Activated naive CD4-positive, alpha-beta T cell treated with Interleukin-2 at 50 U/mL for 16 hours (primary cell): ENCODE measurements at regions not wholly inside any gene's neighbourhood (a gene's known extent, or its start where the extent isn't known, plus 50 kb on each side); places are given as distances from the start of the nearest gene placed in this dataset.
A peak's percentile ranks its signal among the peaks of the same experiment; 100 is the strongest.

Experiments
- DNase-seq: peaks from one replicate; pipeline ENCODE4 v3.0.0-alpha.2; 2020

GRCh38 chr9:89922099-89922498, 317.3 kb downstream of the GADD45G start:
- DNase-seq: no peak

GRCh38 chr9:89923174-89923573, 318.4 kb downstream of the GADD45G start:
- DNase-seq: no peak

GRCh38 chr9:89923961-89924504, 319.2 kb downstream of the GADD45G start:
- peak; percentile 70 for DNase-seq

GRCh38 chr9:89924611-89925010, 319.8 kb downstream of the GADD45G start:
- DNase-seq: no peak

GRCh38 chr9:89926167-89926566, 321.4 kb downstream of the GADD45G start:
- DNase-seq: no peak

GRCh38 chr9:89926691-89927220, 321.9 kb downstream of the GADD45G start:
- DNase-seq: no peak

- no peak for DNase-seq
Measured at GRCh38 chr9:89928106-89928505, 323.3 kb downstream of the GADD45G start.

GRCh38 chr9:89928521-89929275, 323.9 kb downstream of the GADD45G start:
- DNase-seq: no peak

- no peak for DNase-seq
Measured at GRCh38 chr9:89929315-89929672, 324.5 kb downstream of the GADD45G start.

GRCh38 chr9:89929673-89930480, 325.1 kb downstream of the GADD45G start:
- no peak for DNase-seq

- DNase-seq: no peak
Measured at GRCh38 chr9:89933578-89933977, 328.8 kb downstream of the GADD45G start.

GRCh38 chr9:89935115-89935514, 330.3 kb downstream of the GADD45G start:
- no peak for DNase-seq

- no peak for DNase-seq
Measured at GRCh38 chr9:89935801-89936200, 331.0 kb downstream of the GADD45G start.

GRCh38 chr9:89937051-89937450, 332.2 kb downstream of the GADD45G start:
- DNase-seq: no peak

- no peak for DNase-seq
Measured at GRCh38 chr9:89939181-89939580, 334.4 kb downstream of the GADD45G start.

GRCh38 chr9:89939626-89940292, 334.9 kb downstream of the GADD45G start:
- DNase-seq: no peak

- DNase-seq: no peak
Measured at GRCh38 chr9:89940625-89941024, 335.8 kb downstream of the GADD45G start.

GRCh38 chr9:89941875-89942274, 337.1 kb downstream of the GADD45G start:
- no peak for DNase-seq

- DNase-seq: no peak
Measured at GRCh38 chr9:89942643-89943042, 337.8 kb downstream of the GADD45G start.

- DNase-seq: no peak
Measured at GRCh38 chr9:89943309-89943708, 338.5 kb downstream of the GADD45G start.

- no peak for DNase-seq
Measured at GRCh38 chr9:89943728-89944127, 338.9 kb downstream of the GADD45G start.

- DNase-seq: no peak
Measured at GRCh38 chr9:89945133-89945532, 340.3 kb downstream of the GADD45G start.

GRCh38 chr9:89946741-89947140, 341.9 kb downstream of the GADD45G start:
- DNase-seq: no peak
